H1 (cell line): ENCODE measurements at regions not wholly inside any gene's neighbourhood (a gene's known extent, or its start where the extent isn't known, plus 50 kb on each side); places are given as distances from the start of the nearest gene placed in this dataset.

Experiments
- CTCF ChIA-PET: fragments of 300-600 bp; sonication (Branson Sonifier 250); formaldehyde crosslinking; loops from one replicate; lab custom pipeline; 2021; ENCODE audit not compliant: partially characterized antibody; lab: Charles Lee
- POLR2A ChIA-PET: fragments of 300-600 bp; sonication (Branson Sonifier 250); formaldehyde crosslinking; loops from one replicate; lab custom pipeline; 2021; ENCODE audit warnings: inconsistent platforms; ENCODE audit not compliant: partially characterized antibody; lab: Charles Lee
- DNase-seq, 2 experiments: peaks; one replicate each; pipeline versions ENCODE4 v3.0.0 to v3.0.0-alpha.2; 2010 to 2022; ENCODE audit warnings: low spot score in 2 of 2, low read depth in 1 of 2, mixed read lengths in 1 of 2
- FAIRE-seq: peaks from 2 replicates; lab custom pipeline; 2011; peaks lifted over from hg19 to GRCh38; lab: Jason Lieb, UNC
- H2AFZ ChIP-seq: 2 replicates; pipeline ENCODE4 v1.8.1; 2012; ENCODE audit warnings: low read length, inconsistent platforms
- H2AK5ac ChIP-seq: 2 replicates; pipeline ENCODE4 v1.6.1; 2013; ENCODE audit warnings: low read depth, low read length
- H2BK120ac ChIP-seq: replicated peaks from 2 replicates; pipeline ENCODE3; 2013; ENCODE audit warnings: low read depth, low read length, inconsistent platforms
- H2BK12ac ChIP-seq: 2 replicates; pipeline ENCODE4 v1.6.1; 2013; ENCODE audit warnings: low read depth, low read length
- H2BK15ac ChIP-seq: 2 replicates; pipeline ENCODE4 v1.6.1; 2013; ENCODE audit warnings: low read length
- H2BK20ac ChIP-seq: 2 replicates; pipeline ENCODE4 v1.6.1; 2013; ENCODE audit warnings: low read length
- H2BK5ac ChIP-seq: 2 replicates; pipeline ENCODE4 v1.6.1; 2013; ENCODE audit warnings: low read depth, low read length
- H3K14ac ChIP-seq: 2 replicates; pipeline ENCODE4 v1.6.1; 2013; ENCODE audit warnings: inconsistent platforms; ENCODE audit not compliant: insufficient read length
- H3K18ac ChIP-seq: 2 replicates; pipeline ENCODE4 v1.6.1; 2013; ENCODE audit warnings: low read length; ENCODE audit errors: extremely low read depth
- H3K23ac ChIP-seq: 2 replicates; pipeline ENCODE4 v1.6.1; 2013; ENCODE audit warnings: inconsistent platforms; ENCODE audit not compliant: insufficient read length
- H3K23me2 ChIP-seq: 2 replicates; pipeline ENCODE4 v1.6.1; 2013; ENCODE audit warnings: low read depth, low read length
- H3K27ac ChIP-seq: 2 replicates; pipeline ENCODE4 v1.6.1; 2011; ENCODE audit warnings: low read depth, low read length, inconsistent platforms
- H3K27me3 ChIP-seq, 4 experiments: replicated peaks in 1 of 4; 1 replicate in 1 of 4; 2 replicates in 3 of 4; pipeline versions ENCODE4 v1.6.1 to v1.8.1; 2011 to 2013; ENCODE audit warnings: low read length in 3 of 4, mild to moderate bottlenecking in 3 of 4, inconsistent platforms in 2 of 4, mixed read lengths in 2 of 4, moderate library complexity in 1 of 4; ENCODE audit not compliant: control insufficient read depth in 3 of 4, insufficient read depth in 3 of 4; ENCODE audit errors: extremely low read depth in 1 of 4
- H3K36me3 ChIP-seq, 4 experiments: 2 replicates each; pipeline versions ENCODE4 v1.6.1 to v1.8.1; 2011 to 2013; ENCODE audit warnings: mild to moderate bottlenecking in 4 of 4, low read length in 3 of 4, moderate library complexity in 2 of 4, control low read depth in 1 of 4, inconsistent platforms in 1 of 4; ENCODE audit not compliant: insufficient read depth in 4 of 4, control insufficient read depth in 2 of 4
- H3K4ac ChIP-seq: replicated peaks from 2 replicates; pipeline ENCODE3; 2013; ENCODE audit warnings: low read length, low read depth, mixed read lengths, inconsistent platforms; ENCODE audit not compliant: insufficient read length
- H3K4me1 ChIP-seq, 4 experiments: replicated peaks in 1 of 4; 1 replicate in 1 of 4; 2 replicates in 3 of 4; pipeline versions ENCODE4 v1.6.1 to v1.8.1; 2011 to 2013; ENCODE audit warnings: low read length in 3 of 4, inconsistent platforms in 2 of 4, mixed read lengths in 1 of 4; ENCODE audit not compliant: insufficient read depth in 4 of 4, control insufficient read depth in 3 of 4
- H3K4me2 ChIP-seq, 2 experiments: 2 replicates each; pipeline versions ENCODE4 v1.6.1 to v1.8.1; 2011 to 2013; ENCODE audit warnings: low read depth in 2 of 2, low read length in 2 of 2, control low read depth in 1 of 2, inconsistent platforms in 1 of 2, mild to moderate bottlenecking in 1 of 2; ENCODE audit not compliant: insufficient read depth in 1 of 2
- H3K4me3 ChIP-seq, 4 experiments: fragments of 200-600, 300-600 bp in 1 of 4; sonication (generic), shearing (Covaris generic), sonication (Bioruptor Twin) in 1 of 4; 2 replicates each; pipeline versions ENCODE4 v1.5.1 to v1.8.1; 2011 to 2016; ENCODE audit warnings: low read length in 4 of 4, low read depth in 3 of 4, control low read depth in 2 of 4, inconsistent platforms in 2 of 4, mild to moderate bottlenecking in 2 of 4, mixed read lengths in 1 of 4, moderate library complexity in 1 of 4; ENCODE audit not compliant: insufficient read depth in 2 of 4; ENCODE audit errors: extremely low read depth in 1 of 4
- H3K56ac ChIP-seq: replicated peaks from 2 replicates; pipeline ENCODE3; 2013; ENCODE audit warnings: low read depth, mild to moderate bottlenecking, mixed read lengths, low read length, inconsistent platforms; ENCODE audit not compliant: insufficient read length
- H3K79me1 ChIP-seq: 2 replicates; pipeline ENCODE4 v1.6.1; 2013; ENCODE audit warnings: low read depth, low read length, control low read depth
- H3K79me2 ChIP-seq, 2 experiments: 2 replicates each; pipeline versions ENCODE4 v1.6.1 to v1.8.1; 2012 to 2013; ENCODE audit warnings: low read length in 2 of 2, mild to moderate bottlenecking in 2 of 2, inconsistent platforms in 1 of 2; ENCODE audit not compliant: insufficient read depth in 2 of 2, control insufficient read depth in 1 of 2
- H3K9ac ChIP-seq, 4 experiments: replicated peaks in 1 of 4; 1 replicate in 1 of 4; 2 replicates in 3 of 4; pipeline versions ENCODE4 v1.6.1 to v1.8.1; 2011 to 2013; ENCODE audit warnings: low read depth in 3 of 4, low read length in 3 of 4, control low read depth in 2 of 4, mild to moderate bottlenecking in 2 of 4, moderate library complexity in 2 of 4, inconsistent platforms in 1 of 4; ENCODE audit errors: extremely low read depth in 1 of 4
- H3K9me3 ChIP-seq, 2 experiments: 2 replicates each; pipeline versions ENCODE4 v1.6.1 to v1.8.1; 2012 to 2013; ENCODE audit warnings: mild to moderate bottlenecking in 2 of 2, moderate library complexity in 2 of 2, control low read depth in 1 of 2, inconsistent platforms in 1 of 2, low read depth in 1 of 2, low read length in 1 of 2, mixed read lengths in 1 of 2; ENCODE audit not compliant: insufficient read depth in 2 of 2
- H4K20me1 ChIP-seq, 2 experiments: replicated peaks in 1 of 2; 2 replicates each; pipeline versions ENCODE3 to v1.8.1; 2011 to 2013; ENCODE audit warnings: inconsistent platforms in 2 of 2, low read length in 2 of 2, mild to moderate bottlenecking in 1 of 2; ENCODE audit not compliant: insufficient read depth in 2 of 2, control insufficient read depth in 1 of 2
- H4K5ac ChIP-seq: 2 replicates; pipeline ENCODE4 v1.6.1; 2013; ENCODE audit warnings: low read length, low read depth, mixed read lengths, inconsistent platforms; ENCODE audit not compliant: insufficient read length
- H4K8ac ChIP-seq: 2 replicates; pipeline ENCODE4 v1.8.0; 2013; ENCODE audit warnings: mild to moderate bottlenecking, moderate library complexity, low read length, inconsistent platforms; ENCODE audit not compliant: insufficient read depth; ENCODE audit errors: extremely low read depth
- H4K91ac ChIP-seq: replicated peaks from 2 replicates; pipeline ENCODE3; 2013; ENCODE audit warnings: low read length, mixed read lengths, inconsistent platforms; ENCODE audit not compliant: insufficient read length
- ASH2L ChIP-seq: fragments of 200-600, 300-600 bp; sonication (generic); IDR thresholded peaks from one replicate; pipeline ENCODE4 v1.7.1; 2017; ENCODE audit warnings: low read length
- BACH1 ChIP-seq: IDR thresholded peaks from 2 replicates; pipeline ENCODE4 v1.6.1; 2012; ENCODE audit warnings: low read length, improper control_type of control experiment
- CHD1 ChIP-seq: IDR thresholded peaks from 2 replicates; pipeline ENCODE4 v1.6.1; 2012; ENCODE audit warnings: low read depth, low read length, improper control_type of control experiment
- GABPA ChIP-seq: IDR thresholded peaks from 2 replicates; pipeline ENCODE4 v1.6.1; 2011; ENCODE audit warnings: mild to moderate bottlenecking, low read length, moderate library complexity, borderline replicate concordance; ENCODE audit not compliant: insufficient read depth
- JUN ChIP-seq: IDR thresholded peaks from 2 replicates; pipeline ENCODE4 v1.6.1; 2011; ENCODE audit warnings: low read depth, mild to moderate bottlenecking, improper control_type of control experiment, low read length
- KDM4A ChIP-seq: IDR thresholded peaks from one replicate; pipeline ENCODE4 v1.7.1; 2012; ENCODE audit warnings: low read depth, mild to moderate bottlenecking, moderate library complexity, low read length, inconsistent platforms; ENCODE audit not compliant: severe bottlenecking
- MAFK ChIP-seq: IDR thresholded peaks from 2 replicates; pipeline ENCODE4 v1.6.1; 2012; ENCODE audit warnings: low read depth, mild to moderate bottlenecking, improper control_type of control experiment, low read length
- RBBP5 ChIP-seq: IDR thresholded peaks from 2 replicates; pipeline ENCODE4 v1.7.1; 2012; ENCODE audit warnings: low read depth, mild to moderate bottlenecking, inconsistent platforms, low read length, moderate library complexity, borderline replicate concordance
- RXRA ChIP-seq: IDR thresholded peaks from 2 replicates; pipeline ENCODE4 v1.6.1; 2011; ENCODE audit warnings: low read depth, mild to moderate bottlenecking, low read length, moderate library complexity; ENCODE audit not compliant: insufficient read depth
- SIN3A ChIP-seq, 2 experiments: IDR thresholded peaks in 1 of 2; conservative IDR thresholded peaks in 1 of 2; 2 replicates each; pipeline ENCODE4 v1.6.1; 2011 to 2012; ENCODE audit warnings: low read length in 2 of 2, improper control_type of control experiment in 1 of 2, low read depth in 1 of 2, mild to moderate bottlenecking in 1 of 2
- SIRT6 ChIP-seq: IDR thresholded peaks from one replicate; pipeline ENCODE4 v1.7.1; 2012; ENCODE audit warnings: low read length, inconsistent platforms
- SP2 ChIP-seq: IDR thresholded peaks from 2 replicates; pipeline ENCODE4 v1.6.1; 2012; ENCODE audit warnings: mild to moderate bottlenecking, low read length, inconsistent platforms
- SRF ChIP-seq: IDR thresholded peaks from 2 replicates; pipeline ENCODE4 v1.6.1; 2011; ENCODE audit warnings: mild to moderate bottlenecking, low read depth, low read length, moderate library complexity
- TEAD4 ChIP-seq: IDR thresholded peaks from 2 replicates; pipeline ENCODE4 v1.6.1; 2012; ENCODE audit warnings: low read depth, low read length, inconsistent platforms, mixed read lengths
- WGBS, 2 experiments: shearing (Covaris generic) in 1 of 2; methylation state at CpG; one replicate each; pipeline versions ENCODE4 v1.1.6 to v1.1.7; 2013 to 2015; ENCODE audit warnings: low lambda C conversion rate in 2 of 2, mixed read lengths in 2 of 2, inconsistent platforms in 1 of 2, low coverage in 1 of 2, missing lambda C conversion rate in 1 of 2; ENCODE audit not compliant: insufficient replicate concordance in 2 of 2, insufficient coverage in 1 of 2, insufficient read length in 1 of 2; ENCODE audit errors: extremely low coverage in 1 of 2, missing lambda C conversion rate in 1 of 2; 5-methylcytosine and 5-hydroxymethylcytosine counted together

DNA sequence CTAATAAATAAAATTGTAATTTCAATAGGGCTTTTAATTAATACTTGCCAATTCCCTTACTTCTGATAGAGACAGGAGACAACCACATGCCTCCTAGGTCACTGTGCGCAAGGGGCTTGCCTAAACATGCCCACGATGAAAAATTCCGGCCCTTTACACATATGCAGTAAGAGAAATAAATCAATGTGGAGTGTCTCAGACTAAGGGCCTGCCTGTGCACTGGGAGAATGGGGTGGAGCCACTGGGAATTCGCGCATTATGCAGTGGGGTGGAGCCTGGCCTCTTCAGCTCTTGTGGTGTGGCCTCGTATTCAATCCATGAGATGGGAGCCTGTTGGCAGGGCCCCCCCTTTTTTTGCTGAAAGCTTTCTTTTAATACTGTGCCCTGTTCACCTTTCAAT lies 484.5 kb downstream of the PDGFC start:
- H3K23ac ChIP-seq = no peak overlapping the region
- H3K27ac ChIP-seq = no peak overlapping the region
- H3K36me3 ChIP-seq = no peaks in the 10 kb centered on the region
- H2BK120ac ChIP-seq = no peak overlapping the region
- no peak overlapping the region for H3K4me3 ChIP-seq
- H2BK5ac ChIP-seq = no peak overlapping the region
- POLR2A ChIA-PET = no interaction called here
- TF ChIP-seq SIRT6 (no peak), SRF (no peak), MAFK (no peak), ASH2L (no peak), SIN3A (conservative IDR thresholded peaks at IDR 0.05 in 1 of 2, IDR thresholded peaks at IDR 0.05 in 1 of 2; ENCODE audit: low read depth in 1 of 2, low read length in 2 of 2) (no peak), RBBP5 (no peak), JUN (no peak), GABPA (no peak), CHD1 (no peak), BACH1 (no peak), RXRA (no peak), SP2 (no peak), KDM4A (no peak), TEAD4 (no peak)
- TF ChIP-seq, all 59 proteins: peak for 0
- Histone ChIP-seq H3K23me2 (no peaks in the 10 kb centered on the region), H2BK20ac (no peak overlapping the region), H4K20me1 (no peaks in the 10 kb centered on the region), H2AK5ac (no peak overlapping the region), H3K4ac (no peak overlapping the region), H3K4me1 (no peaks in the 10 kb centered on the region), H3K14ac (no peak overlapping the region), H2BK15ac (no peak overlapping the region), H3K27me3 (no peaks in the 10 kb centered on the region), H3K9me3 (no peaks in the 10 kb centered on the region), H3K56ac (no peak overlapping the region), H4K91ac (no peak overlapping the region), H3K4me2 (no peak overlapping the region), H3K9ac (no peak overlapping the region), H4K8ac (no peak overlapping the region), H4K5ac (no peak overlapping the region), H3K79me2 (no peaks in the 10 kb centered on the region), H3K79me1 (no peaks in the 10 kb centered on the region), H3K18ac (no peak overlapping the region), H2BK12ac (no peak overlapping the region), H2AFZ (peak overlapping the region; percentile 53; the same call in 1 of the 2 replicates)
- no peak for FAIRE-seq
- CTCF ChIA-PET = interaction anchor here (0.9 kb wide), 1 partner anchor 10 kb away, joined by 3 read pairs; no protein-coding TSS in a partner anchor
- WGBS, 2 experiments = 92% methylated on average over 6 of the region's 6 CpGs; no CpG with 5 or more reads in 1 of the 2 experiments
- no peak for DNase-seq
